HuH-7.5 (cell line): ENCODE measurements at regions not wholly inside any gene's neighbourhood (a gene's known extent, or its start where the extent isn't known, plus 50 kb on each side); places are given as distances from the start of the nearest gene placed in this dataset.

Source experiments
- DNase-seq: peaks from one replicate; pipeline ENCODE4 v3.0.0; 2011; ENCODE audit warnings: low spot score

- no peak for DNase-seq
Observed at GRCh38 chr13:21822029-21822428, 151.2 kb downstream of the FGF9 start.

GRCh38 chr13:21823416-21823815 lies 152.5 kb downstream of the FGF9 start:
- DNase-seq, result no peak

GRCh38 chr13:21823949-21824348 lies 153.1 kb downstream of the FGF9 start:
- no peak for DNase-seq

GRCh38 chr13:21825186-21825585 lies 154.3 kb downstream of the FGF9 start:
- DNase-seq, result no peak

- no peak for DNase-seq
Observed at GRCh38 chr13:21825801-21826200, 154.9 kb downstream of the FGF9 start.

- no peak for DNase-seq
Observed at GRCh38 chr13:21826214-21827015, 155.5 kb downstream of the FGF9 start.

GRCh38 chr13:21831654-21832324 lies 160.9 kb downstream of the FGF9 start:
- no peak for DNase-seq

GRCh38 chr13:21833921-21834320 lies 163.0 kb downstream of the FGF9 start:
- no peak for DNase-seq

GRCh38 chr13:21834521-21834920 lies 163.6 kb downstream of the FGF9 start:
- DNase-seq, result no peak

GRCh38 chr13:21837288-21837687 lies 166.4 kb downstream of the FGF9 start:
- no peak for DNase-seq

- no peak for DNase-seq
Observed at GRCh38 chr13:21837841-21838551, 167.1 kb downstream of the FGF9 start.

- DNase-seq, result no peak
Observed at GRCh38 chr13:21846605-21847004, 175.7 kb downstream of the FGF9 start.

GRCh38 chr13:21849323-21849722 lies 178.4 kb downstream of the FGF9 start:
- peak; percentile 22 for DNase-seq

GRCh38 chr13:21850013-21851006 lies 179.4 kb downstream of the FGF9 start:
- DNase-seq, result no peak

- DNase-seq, result no peak
Observed at GRCh38 chr13:21852043-21852442, 181.2 kb downstream of the FGF9 start.

- DNase-seq, result no peak
Observed at GRCh38 chr13:21853779-21854178, 182.9 kb downstream of the FGF9 start.

GRCh38 chr13:21868823-21869222 lies 197.9 kb downstream of the FGF9 start:
- no peak for DNase-seq

GRCh38 chr13:21871382-21871781 lies 200.5 kb downstream of the FGF9 start:
- no peak for DNase-seq

GRCh38 chr13:21871919-21872318 lies 201.0 kb downstream of the FGF9 start:
- no peak for DNase-seq

- DNase-seq, result no peak
Observed at GRCh38 chr13:21872795-21873194, 201.9 kb downstream of the FGF9 start.

- no peak for DNase-seq
Observed at GRCh38 chr13:21875116-21875515, 204.2 kb downstream of the FGF9 start.
